Limb (tissue), 2 donors: ENCODE measurements at regions not wholly inside any gene's neighbourhood (a gene's known extent, or its start where the extent isn't known, plus 50 kb on each side); places are given as distances from the start of the nearest gene placed in this dataset.

Experiments used
- DNase-seq, 2 donors: peaks; one replicate each; pipeline ENCODE4 v3.0.0-alpha.2; 2016; ENCODE audit errors: extremely low spot score in 2 of 2

- no peak for DNase-seq
Measured at GRCh38 chr14:97337670-97338069, 540.5 kb downstream of the VRK1 start.

- no peak for DNase-seq
Measured at GRCh38 chr14:97344666-97345065, 547.5 kb downstream of the VRK1 start.

GRCh38 chr14:97346675-97347074 is 549.5 kb downstream of the VRK1 start:
- DNase-seq, result no peak

DNA sequence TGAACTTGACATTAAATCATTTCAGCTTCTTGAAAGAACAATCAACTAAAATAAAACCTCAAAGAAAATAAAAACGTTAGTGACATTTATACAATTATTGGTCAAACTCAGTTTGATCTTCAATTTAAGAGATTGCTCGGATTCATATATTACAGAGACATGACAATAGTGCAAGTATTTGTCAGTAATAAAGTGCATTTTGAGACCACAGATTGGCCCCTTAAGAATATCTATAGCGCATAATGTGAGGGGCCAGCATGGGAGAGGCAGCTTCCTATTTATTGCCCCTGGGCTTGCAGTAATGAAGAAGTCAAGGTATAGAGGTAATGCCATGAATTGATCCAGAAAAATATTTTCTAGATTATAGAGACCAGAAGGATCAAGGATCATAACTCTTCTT is 552.3 kb downstream of the VRK1 start:
- no peak for DNase-seq

DNA sequence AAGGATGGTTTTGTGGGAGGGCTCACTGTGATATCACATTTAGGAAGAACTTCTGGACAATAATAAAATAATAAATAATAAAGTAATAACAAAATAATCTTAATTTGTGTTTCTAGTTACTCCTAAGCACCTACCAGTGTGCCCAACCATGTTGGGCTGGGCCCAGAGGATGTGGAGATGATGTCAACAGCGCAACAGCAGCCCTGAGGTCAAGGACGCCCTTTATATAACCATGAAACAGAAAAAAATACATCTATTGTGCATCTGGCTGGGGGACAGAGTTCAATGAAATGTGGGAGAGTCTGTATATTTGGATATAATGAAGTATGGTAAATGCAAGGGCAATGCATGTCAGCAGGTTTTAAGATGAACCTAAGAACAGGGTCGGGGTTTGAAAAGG is 552.8 kb downstream of the VRK1 start:
- DNase-seq, result no peak

DNA sequence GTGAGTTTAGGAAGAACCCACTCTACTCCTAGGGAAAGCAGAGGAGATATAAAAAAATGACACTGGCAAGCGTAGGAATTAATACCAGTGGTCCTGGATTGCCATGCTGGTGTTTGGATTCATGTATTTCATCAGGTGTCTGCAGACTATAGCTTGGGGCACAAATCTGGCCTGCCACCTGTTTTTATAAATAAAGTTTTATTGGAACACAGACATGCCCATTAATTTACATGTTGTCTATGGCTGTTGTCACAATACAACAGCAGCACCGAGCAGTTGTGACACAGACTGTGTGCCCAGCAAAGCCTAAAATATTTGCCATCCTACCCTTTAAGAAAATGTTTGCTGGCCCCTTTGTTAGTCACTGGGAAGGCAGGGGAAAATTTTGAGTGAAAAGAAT is 553.2 kb downstream of the VRK1 start:
- DNase-seq, result no peak

DNA sequence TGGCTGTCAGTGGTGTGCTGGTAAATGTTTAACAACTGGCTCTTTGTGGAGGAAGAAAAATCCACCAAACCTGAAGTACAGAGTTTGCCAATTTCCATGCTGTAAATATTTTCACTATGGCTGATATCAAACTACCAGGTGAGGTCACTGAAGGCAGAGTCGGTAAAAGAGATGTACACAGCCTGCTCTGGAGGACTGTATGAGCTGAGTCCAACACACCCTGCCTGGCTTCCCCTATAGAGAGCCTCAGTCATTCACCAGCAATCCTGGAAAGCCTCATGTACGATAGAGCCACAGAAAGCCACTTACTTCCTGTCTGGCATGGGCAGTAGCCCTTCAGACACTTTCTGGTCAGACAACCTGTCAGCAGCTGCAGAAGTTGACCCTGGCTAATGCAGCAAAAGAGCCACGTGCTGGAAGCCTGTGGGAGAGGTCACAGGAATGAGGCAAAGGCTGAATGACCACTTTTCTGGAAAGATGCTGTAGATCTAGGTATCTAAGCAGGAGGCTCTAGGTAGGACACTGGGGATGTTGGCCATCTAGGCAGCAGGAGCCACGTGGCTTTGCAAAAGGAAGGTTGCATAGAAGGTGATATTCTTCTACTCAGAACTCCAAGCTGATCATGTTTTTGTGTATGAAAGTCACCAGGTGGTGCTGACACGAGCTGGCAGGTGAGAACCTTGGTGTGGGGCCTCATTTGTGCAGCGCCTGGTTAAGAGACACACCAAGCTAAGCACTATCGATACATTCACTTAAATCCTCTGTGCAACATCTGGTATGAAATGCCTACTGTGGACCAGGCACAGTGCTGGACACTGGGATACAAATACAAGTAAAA is 553.9 kb downstream of the VRK1 start:
- no peak for DNase-seq

DNA sequence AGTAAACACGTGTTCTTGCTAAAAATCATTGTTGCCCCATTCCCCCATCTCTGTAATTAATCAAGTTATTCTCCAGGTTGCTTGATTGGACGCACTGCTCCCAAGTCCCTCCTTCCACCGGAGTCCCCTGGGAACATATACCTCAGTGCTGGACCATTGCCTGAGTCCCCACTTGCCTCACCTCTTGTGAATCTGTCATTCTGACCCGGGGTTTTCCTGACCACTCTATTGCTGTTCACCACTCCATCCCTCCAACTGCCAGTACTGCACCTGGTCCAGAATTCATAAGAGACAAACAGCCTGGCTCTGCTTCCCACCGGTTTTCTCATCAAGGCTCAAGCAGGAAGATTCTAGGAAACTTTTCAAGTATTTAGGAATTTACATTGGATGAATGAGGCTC is 555.9 kb downstream of the VRK1 start:
- no peak for DNase-seq

DNA sequence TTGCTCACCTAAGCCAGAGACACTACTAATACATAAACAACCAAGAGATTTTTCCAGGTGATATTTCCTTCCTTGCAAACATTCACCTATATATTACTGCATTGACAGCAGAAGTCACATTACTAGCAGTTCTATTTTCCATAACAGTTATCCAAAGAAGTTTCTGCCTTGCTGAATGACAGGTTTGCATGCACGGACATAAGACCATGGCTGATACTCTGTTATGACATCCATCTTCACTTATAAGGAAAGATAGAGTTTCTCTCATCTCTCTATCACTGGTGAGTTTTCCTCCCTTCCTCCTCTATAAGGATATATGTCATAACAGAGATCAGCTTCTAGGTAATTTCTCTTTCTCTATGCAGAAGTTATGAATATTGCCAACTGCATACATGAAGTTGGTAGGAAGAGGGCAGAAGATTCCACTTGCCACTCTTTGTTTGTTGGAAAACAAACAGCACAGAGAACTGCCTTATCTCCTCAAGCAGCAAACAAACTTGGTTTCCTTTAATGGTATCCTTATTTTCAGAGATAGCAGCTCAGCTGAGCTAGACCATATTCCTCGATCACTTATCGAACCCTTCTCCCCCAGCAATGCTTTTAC is 557.0 kb downstream of the VRK1 start:
- DNase-seq, result no peak

DNA sequence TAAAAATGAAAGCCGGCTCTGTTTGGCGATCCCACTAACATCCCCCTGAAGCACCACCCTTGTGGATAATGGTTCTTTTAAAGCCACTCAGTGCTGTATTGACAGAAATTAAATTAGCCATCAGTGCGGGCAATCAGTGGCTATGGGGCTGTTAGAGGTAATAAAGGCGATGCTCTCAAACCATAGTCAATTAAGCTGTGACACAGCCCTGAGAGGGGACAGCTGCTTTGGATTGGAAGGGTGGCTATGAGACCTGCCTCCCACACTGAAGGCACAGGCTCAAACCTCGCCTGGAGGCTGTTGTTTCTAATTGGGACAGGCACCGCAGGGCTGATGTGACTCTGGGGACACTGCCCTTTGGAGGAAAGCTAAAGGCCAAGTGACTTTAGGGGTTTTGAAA is 562.2 kb downstream of the VRK1 start:
- DNase-seq, result no peak

GRCh38 chr14:97361181-97361580 is 564.0 kb downstream of the VRK1 start:
- DNase-seq, result no peak

- no peak for DNase-seq
Measured at GRCh38 chr14:97361958-97362357, 564.8 kb downstream of the VRK1 start.

- no peak for DNase-seq
Measured at GRCh38 chr14:97366400-97366799, 569.2 kb downstream of the VRK1 start.

- no peak for DNase-seq
Measured at GRCh38 chr14:97367278-97367677, 570.1 kb downstream of the VRK1 start.

DNA sequence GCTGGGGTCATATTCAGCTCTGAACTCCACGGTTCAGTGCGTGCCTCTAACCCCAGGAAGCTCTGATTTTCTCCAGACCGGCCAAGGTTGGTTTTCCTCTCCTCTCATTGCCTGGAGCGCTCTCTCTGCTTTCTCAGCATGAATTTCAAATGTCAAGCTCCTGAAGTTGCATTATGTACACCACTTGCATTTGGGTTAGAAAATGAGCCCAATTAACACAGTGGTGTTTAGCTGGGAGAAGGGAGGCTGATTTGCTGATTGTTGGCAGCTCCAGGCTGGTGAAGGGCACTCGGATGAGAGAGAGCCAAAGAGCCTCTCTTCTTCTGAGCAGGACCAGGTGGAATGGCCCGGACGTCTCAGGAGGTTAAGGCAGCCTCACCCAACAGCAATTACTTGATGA is 570.9 kb downstream of the VRK1 start:
- no peak for DNase-seq

DNA sequence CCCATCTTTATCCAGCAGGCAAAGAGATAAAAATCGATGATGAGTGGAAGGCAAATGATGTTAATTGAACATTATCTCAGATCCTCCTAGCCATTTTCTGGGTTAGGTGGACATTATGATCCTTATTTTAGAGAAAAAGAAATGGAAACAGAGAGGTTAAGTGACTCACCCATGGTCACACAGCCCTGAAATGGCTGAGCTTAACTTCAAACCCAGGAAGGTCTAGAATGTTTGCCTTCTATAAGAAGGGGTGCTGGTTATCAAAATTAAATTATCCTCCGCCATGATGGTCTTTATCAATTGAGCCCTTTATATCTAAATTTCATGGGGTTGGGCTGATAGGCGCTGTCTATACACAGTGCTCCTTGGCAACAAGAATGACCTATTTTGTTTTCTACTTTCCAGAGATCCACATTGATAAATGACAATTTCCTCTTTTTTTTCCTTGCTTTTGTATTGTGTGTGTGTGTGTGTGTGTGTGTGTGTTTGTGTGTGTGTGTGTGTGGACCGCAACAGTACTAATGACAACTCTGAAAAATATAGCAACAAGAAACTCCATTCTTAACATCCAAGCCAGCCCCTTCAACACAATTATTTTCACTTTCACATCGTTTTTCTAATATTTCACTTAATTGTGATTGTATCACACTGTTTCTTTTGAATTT is 571.9 kb downstream of the VRK1 start:
- no peak for DNase-seq

DNA sequence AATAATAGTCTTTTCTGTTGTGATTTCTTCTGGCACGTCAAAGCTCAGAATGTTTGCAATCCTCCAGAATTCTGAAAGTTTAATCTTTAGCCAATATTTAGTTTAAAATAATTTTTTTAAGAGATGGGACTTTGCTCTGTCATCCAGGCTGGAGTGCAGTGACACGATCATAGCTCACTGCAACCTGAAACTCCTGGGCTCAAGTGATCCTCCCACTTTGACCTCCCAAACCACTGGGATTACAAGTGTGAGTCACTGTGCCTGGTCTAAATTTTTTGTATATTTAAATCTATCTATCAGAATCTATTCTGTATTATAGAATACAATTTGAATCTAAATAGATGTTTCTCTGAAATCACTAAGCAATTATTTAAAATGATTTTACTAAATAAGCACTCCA is 572.7 kb downstream of the VRK1 start:
- DNase-seq, result no peak

DNA sequence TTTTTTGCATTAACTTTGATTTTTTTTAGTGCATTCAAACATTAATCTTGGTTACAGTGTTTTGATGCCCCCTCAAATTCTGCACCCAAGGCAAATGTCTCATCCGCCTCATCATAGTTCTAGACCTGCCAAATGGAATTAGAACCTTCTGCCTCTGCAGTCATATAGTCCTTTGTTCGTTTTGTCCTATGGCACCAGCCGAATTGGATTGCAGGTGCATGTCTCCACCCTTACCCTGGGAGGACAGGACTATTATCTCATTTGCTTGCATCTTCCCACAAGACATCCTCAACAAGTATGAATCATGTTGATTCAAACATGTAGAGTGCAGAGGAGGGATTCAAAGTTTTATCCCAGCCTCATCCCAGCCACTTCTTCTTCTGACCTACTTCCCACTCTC is 579.1 kb downstream of the VRK1 start:
- no peak for DNase-seq

- no peak for DNase-seq
Measured at GRCh38 chr14:97377550-97377949, 580.4 kb downstream of the VRK1 start.

DNA sequence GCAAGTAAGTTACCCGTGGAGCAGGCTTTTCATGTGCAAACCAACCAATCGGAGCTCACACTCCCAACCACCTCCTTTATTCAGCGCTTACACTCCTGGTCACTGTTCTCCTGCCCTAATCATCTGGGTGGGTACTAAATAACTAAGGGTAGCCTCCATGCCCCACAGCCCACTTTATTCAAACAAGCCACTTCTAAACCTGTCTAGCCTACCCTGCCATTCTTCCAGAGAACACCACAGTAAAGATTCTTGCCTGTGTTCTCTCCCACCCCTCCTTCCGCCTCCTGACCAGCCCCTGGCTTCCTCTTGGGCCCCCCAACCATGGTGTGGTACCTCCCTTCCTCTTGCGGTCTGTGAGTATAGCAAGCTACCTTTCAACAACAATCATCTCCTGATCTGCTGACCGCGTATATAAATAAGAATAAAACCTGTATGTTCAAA is 581.9 kb downstream of the VRK1 start:
- no peak for DNase-seq

DNA sequence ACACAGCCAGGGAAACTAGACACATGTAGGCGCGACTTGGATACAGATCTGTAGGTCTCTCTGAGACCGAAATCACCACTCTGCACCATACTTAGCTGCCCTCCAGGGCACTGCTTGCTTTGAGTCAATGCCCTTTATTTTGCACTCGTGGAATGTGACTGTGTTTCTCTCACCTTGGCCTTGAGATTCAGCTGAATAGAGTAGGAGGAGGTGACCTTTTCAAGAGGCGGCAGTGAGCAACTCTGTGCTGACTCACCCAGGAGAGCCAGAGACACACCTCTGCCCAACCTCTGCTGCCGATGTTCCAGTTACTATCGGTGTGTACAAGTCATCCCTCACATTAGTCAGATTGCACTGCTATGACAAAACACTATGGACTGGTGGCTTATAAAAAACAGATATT is 583.4 kb downstream of the VRK1 start:
- DNase-seq, result no peak

DNA sequence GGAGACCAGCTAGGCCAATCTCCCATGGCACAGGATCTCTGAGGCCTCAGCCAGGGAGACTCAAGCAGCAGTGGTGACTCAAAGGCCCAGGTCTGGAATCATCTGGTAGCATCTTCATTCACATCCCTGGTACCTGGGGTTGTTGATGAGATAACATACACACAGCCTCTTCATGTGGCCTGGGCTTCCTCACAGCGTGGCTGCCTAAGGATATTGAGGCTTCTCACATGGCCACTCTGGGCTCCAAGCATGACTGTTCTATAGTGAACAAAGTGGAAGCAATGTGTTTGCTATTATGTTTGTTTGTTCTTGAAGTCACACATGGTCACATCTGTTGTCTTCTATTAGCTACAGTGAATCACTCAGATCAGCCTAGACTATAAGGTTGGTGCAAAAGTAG is 584.1 kb downstream of the VRK1 start:
- DNase-seq, result no peak
